GM10266 (cell line): ENCODE measurements at regions not wholly inside any gene's neighbourhood (a gene's known extent, or its start where the extent isn't known, plus 50 kb on each side); places are given as distances from the start of the nearest gene placed in this dataset.

Experiments
- DNase-seq: peaks from one replicate; pipeline ENCODE4 v3.0.0; 2012; ENCODE audit errors: extremely low spot score
- TF ChIP-seq, protein P1 (sequence below): IDR thresholded peaks from 2 replicates; pipeline ENCODE4 v1.5.1; 2012; ENCODE audit warnings: mild to moderate bottlenecking, low read depth; ENCODE audit not compliant: control insufficient read depth, insufficient read depth; ENCODE audit errors: missing control alignments

DNA sequence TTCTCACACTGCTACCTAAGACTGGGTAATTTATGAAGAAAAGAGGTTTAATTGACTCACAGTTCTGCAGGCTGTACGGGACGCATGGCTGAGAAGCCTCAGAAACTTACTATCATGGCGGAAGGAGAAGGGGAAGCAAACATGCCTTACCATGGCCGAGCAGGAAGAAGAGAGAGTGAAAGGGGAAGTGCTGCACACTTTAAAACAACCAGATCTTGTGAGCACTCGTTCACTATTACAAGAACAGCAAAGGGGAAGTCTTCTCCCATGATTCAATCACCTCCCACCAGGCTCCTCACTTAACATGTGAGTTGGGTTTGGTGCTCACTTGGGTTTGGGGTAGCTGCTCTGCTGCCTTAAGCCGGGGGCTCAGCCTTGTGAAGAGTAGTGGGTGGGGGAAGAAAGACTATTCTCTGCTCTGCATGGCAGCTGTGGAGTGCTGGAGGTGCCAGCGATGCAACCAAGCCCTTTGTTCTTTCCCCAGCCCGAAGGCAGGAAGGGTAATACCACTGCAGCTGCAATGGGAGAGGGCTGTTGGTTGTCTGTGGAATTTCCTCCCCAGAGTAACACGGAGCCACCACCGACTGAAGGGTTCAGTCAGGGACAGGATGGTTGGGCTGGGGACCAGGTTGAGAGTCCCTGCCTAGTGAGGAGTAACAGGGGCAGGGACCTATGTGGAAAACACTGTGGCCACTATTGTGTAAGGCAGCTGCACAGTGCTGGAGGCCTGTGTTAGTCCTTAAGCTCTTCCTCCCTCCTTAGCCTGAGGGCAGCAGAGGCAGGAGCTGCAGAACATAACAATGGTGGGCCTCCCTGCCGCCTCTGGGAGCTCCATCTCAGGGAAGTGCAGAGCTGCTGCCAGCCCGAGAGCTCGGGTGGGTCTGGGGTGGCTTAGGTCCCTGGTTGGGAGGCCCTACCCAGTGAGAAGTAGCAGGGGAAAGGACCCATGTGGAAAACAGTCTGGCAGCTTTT is 1262.5 kb downstream of the EFNB2 start:
- TF ChIP-seq, protein P1, sequence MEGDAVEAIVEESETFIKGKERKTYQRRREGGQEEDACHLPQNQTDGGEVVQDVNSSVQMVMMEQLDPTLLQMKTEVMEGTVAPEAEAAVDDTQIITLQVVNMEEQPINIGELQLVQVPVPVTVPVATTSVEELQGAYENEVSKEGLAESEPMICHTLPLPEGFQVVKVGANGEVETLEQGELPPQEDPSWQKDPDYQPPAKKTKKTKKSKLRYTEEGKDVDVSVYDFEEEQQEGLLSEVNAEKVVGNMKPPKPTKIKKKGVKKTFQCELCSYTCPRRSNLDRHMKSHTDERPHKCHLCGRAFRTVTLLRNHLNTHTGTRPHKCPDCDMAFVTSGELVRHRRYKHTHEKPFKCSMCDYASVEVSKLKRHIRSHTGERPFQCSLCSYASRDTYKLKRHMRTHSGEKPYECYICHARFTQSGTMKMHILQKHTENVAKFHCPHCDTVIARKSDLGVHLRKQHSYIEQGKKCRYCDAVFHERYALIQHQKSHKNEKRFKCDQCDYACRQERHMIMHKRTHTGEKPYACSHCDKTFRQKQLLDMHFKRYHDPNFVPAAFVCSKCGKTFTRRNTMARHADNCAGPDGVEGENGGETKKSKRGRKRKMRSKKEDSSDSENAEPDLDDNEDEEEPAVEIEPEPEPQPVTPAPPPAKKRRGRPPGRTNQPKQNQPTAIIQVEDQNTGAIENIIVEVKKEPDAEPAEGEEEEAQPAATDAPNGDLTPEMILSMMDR = no peak
- DNase-seq = no peak

DNA sequence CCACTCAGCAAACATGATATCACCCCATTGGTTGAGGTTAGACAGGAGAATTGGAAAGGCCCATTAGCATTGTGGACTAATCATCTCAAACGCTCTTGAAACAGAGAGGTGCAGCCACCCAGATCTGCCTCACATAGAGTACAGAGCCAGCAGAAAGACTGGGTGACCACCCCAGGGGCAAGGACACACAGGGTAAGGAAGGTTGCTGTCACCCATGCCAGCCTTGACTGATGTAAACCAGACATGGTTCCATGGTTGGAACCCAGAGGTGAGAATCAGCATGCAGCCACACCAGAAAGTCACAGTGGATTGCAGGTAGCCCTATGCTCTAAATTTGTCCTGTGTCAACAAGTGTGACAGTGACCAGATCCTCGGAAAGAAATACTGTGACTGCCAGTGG is 1268.8 kb downstream of the EFNB2 start:
- no peak for DNase-seq
- TF ChIP-seq, protein P1 = no peak

DNA sequence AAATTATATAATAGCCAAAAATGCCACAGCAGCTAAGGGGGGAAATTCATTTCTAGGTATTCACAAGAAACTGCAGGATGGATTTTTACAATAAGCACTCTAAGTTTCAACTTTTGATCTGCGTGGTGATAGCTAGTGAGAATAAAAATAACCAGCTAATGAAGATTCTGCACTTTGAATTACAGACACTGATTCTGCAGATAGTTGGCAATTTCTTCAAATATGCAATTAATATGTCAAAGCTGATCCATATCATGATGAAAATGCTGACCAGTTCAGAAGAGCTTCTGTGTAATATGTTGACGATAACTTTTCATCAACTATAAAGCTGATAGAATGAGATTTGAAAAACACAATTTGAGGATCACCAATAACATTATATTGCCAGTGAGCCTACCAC is 1272.9 kb downstream of the EFNB2 start:
- DNase-seq = no peak
- TF ChIP-seq, protein P1 = no peak

DNA sequence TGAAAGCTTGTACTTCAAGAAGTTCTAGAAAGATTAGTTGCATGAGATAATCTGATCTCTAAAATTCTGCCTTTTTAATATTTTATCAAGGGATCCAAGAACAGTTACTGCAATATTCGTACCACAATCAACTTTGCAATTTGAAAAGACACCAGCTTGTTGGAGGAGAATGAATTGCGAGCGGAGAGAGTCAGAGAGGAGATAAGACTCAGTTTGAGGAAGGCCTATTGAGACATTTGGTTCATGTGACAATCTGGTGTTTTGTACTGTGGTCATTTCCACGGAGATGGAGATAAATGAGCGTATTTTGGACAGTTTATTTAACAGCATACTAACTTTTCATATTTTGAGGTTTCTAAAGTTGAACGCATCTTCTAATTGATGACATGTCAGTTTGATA is 1276.0 kb downstream of the EFNB2 start:
- no peak for DNase-seq
- TF ChIP-seq, protein P1 = no peak

DNA sequence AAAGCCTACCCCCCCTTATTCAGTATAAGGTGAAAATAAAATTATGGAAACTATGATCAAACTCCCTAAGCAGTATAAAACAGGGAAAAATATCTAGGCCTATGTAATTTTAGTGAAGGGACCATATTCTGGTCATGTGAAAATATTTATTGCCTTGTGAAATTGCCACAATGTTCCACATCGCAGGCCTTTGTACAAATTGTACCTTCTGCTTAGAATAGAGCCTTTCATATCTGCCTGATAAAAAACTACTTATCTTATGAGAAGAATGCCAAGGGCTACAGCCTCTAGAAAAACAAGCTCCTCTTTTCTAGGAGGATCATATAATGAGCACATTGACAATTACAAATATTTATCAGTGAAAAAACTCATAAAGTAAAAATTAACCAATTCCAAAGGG is 1280.0 kb downstream of the EFNB2 start:
- TF ChIP-seq, protein P1 = no peak
- no peak for DNase-seq

DNA sequence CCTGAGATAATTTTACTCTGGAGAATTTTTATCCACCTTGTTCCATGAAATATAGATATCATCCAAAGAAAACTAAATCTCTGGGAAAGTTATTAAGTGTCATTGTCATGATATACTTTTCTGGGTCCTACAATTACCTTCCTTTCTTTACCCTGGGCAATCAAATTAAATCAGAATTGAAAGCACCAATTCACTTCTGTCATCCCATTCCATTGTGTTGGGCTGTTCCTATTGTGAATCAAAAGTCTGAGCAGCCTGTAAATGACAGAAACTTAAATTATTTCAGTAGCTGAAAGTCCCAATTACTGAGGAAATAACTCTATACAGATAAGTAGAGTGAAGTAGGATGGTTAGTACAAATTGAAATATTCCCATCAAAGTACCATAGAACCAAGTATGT is 1284.2 kb downstream of the EFNB2 start:
- TF ChIP-seq, protein P1 = no peak

DNA sequence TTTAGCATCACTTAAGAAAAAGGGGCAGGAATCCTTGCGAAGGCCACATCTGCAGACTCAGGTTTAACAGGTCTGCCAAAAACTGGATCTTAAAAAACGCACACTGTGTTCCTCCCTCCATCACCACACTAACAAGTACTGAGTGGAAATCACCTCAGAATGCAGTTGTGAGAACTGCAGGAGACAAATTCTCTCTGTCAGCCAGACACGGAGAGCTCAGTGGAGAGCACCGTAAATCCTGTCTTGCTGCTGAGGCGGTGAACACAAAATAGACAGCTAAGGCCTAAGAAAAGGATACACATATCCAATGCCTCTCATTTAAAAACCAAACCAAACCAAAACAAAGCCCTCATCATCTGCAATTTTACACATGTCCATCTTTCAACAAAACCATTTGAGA is 1287.6 kb downstream of the EFNB2 start:
- TF ChIP-seq, protein P1 = no peak
- no peak for DNase-seq

More for the DNA sequence above, 1284.2 kb downstream of the EFNB2 start:
- DNase-seq = no peak
